ENCODE measurements at regions not wholly inside any gene's neighbourhood (a gene's known extent, or its start where the extent isn't known, plus 50 kb on each side); places are given as distances from the start of the nearest gene placed in this dataset.

GRCh38 chr4:188839704-188840103 lies 700.5 kb downstream of the TRIML1 start:
- H3K27me3 ChIP-seq (ENCODE audit: insufficient read depth, low read depth): no peaks in the 10 kb centered on the region

DNA sequence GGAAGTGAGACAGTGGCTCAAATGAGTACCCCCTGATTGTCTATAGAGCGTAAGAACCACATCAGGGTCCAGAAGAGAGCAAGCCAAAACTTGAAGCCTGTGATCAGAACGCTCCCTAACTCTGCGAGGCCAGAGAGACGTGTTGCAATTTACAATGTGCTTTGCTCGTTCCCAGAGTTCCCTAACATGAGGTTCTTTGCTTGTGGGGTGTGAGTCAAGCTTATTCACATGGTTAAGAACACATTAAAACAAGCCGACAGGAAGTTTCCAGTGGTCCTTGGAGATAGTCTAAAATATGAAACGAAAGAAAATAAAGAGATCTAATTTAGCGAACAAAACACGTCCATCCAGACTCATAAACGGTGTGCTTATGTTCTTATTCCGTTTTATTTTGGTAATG lies 702.3 kb downstream of the TRIML1 start:
- H3K27ac ChIP-seq: no peak overlapping the region
- no peak overlapping the region for H3K4me3 ChIP-seq (IDR thresholded peaks at IDR 0.05; ENCODE audit: insufficient read depth, low read depth, low read length)
- TF ChIP-seq, protein P1, sequence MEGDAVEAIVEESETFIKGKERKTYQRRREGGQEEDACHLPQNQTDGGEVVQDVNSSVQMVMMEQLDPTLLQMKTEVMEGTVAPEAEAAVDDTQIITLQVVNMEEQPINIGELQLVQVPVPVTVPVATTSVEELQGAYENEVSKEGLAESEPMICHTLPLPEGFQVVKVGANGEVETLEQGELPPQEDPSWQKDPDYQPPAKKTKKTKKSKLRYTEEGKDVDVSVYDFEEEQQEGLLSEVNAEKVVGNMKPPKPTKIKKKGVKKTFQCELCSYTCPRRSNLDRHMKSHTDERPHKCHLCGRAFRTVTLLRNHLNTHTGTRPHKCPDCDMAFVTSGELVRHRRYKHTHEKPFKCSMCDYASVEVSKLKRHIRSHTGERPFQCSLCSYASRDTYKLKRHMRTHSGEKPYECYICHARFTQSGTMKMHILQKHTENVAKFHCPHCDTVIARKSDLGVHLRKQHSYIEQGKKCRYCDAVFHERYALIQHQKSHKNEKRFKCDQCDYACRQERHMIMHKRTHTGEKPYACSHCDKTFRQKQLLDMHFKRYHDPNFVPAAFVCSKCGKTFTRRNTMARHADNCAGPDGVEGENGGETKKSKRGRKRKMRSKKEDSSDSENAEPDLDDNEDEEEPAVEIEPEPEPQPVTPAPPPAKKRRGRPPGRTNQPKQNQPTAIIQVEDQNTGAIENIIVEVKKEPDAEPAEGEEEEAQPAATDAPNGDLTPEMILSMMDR (conservative IDR thresholded peaks at IDR 0.05; ENCODE audit: low read depth, low read length): no peak
- H4K20me1 ChIP-seq (ENCODE audit: insufficient read depth): no peaks in the 10 kb centered on the region
- H2AFZ ChIP-seq (ENCODE audit: low read depth): no peak overlapping the region
- no peak overlapping the region for H3K4me2 ChIP-seq
- no peak overlapping the region for H3K9ac ChIP-seq
- no peaks in the 10 kb centered on the region for H3K27me3 ChIP-seq (ENCODE audit: insufficient read depth, low read depth)
- no peaks in the 10 kb centered on the region for H3K36me3 ChIP-seq (ENCODE audit: insufficient read depth)
- H3K4me1 ChIP-seq (ENCODE audit: low read depth, poor library complexity, severe bottlenecking): no peaks in the 10 kb centered on the region
- H3K79me2 ChIP-seq (ENCODE audit: insufficient read depth, low read depth): no peaks in the 10 kb centered on the region

More at GRCh38 chr4:188839704-188840103, 700.5 kb downstream of the TRIML1 start:
- Histone ChIP-seq H3K79me2 (ENCODE audit: insufficient read depth, low read depth) (no peaks in the 10 kb centered on the region), H3K4me1 (ENCODE audit: low read depth, poor library complexity, severe bottlenecking) (no peaks in the 10 kb centered on the region), H3K4me2 (no peak overlapping the region), H3K9ac (no peak overlapping the region), H2AFZ (ENCODE audit: low read depth) (no peak overlapping the region), H4K20me1 (ENCODE audit: insufficient read depth) (no peaks in the 10 kb centered on the region), H3K36me3 (ENCODE audit: insufficient read depth) (no peaks in the 10 kb centered on the region), H3K27ac (no peak overlapping the region), H3K4me3 (IDR thresholded peaks at IDR 0.05; ENCODE audit: insufficient read depth, low read depth, low read length) (no peak overlapping the region)
- TF ChIP-seq, protein P1 (conservative IDR thresholded peaks at IDR 0.05; ENCODE audit: low read depth, low read length): no peak

GRCh38 chr4:188854436-188854835 lies 715.2 kb downstream of the TRIML1 start:
- no peak overlapping the region for H3K9ac ChIP-seq
- no peaks in the 10 kb centered on the region for H4K20me1 ChIP-seq (ENCODE audit: insufficient read depth)
- TF ChIP-seq, protein P1 (conservative IDR thresholded peaks at IDR 0.05; ENCODE audit: low read depth, low read length): no peak
- H3K27me3 ChIP-seq (ENCODE audit: insufficient read depth, low read depth): no peaks in the 10 kb centered on the region
- no peak overlapping the region for H2AFZ ChIP-seq (ENCODE audit: low read depth)
- no peak overlapping the region for H3K4me3 ChIP-seq (IDR thresholded peaks at IDR 0.05; ENCODE audit: insufficient read depth, low read depth, low read length)
- H3K79me2 ChIP-seq (ENCODE audit: insufficient read depth, low read depth): no peaks in the 10 kb centered on the region
- no peaks in the 10 kb centered on the region for H3K36me3 ChIP-seq (ENCODE audit: insufficient read depth)
- H3K4me2 ChIP-seq: no peak overlapping the region
- no peak overlapping the region for H3K27ac ChIP-seq
- H3K4me1 ChIP-seq (ENCODE audit: low read depth, poor library complexity, severe bottlenecking): no peaks in the 10 kb centered on the region

GRCh38 chr4:188858696-188859095 lies 719.5 kb downstream of the TRIML1 start:
- H3K4me1 ChIP-seq (ENCODE audit: low read depth, poor library complexity, severe bottlenecking): no peaks in the 10 kb centered on the region
- H3K27ac ChIP-seq: no peak overlapping the region
- no peaks in the 10 kb centered on the region for H3K36me3 ChIP-seq (ENCODE audit: insufficient read depth)
- no peak overlapping the region for H2AFZ ChIP-seq (ENCODE audit: low read depth)
- no peak overlapping the region for H3K4me3 ChIP-seq (IDR thresholded peaks at IDR 0.05; ENCODE audit: insufficient read depth, low read depth, low read length)
- H3K79me2 ChIP-seq (ENCODE audit: insufficient read depth, low read depth): no peaks in the 10 kb centered on the region
- H4K20me1 ChIP-seq (ENCODE audit: insufficient read depth): no peaks in the 10 kb centered on the region
- TF ChIP-seq, protein P1 (conservative IDR thresholded peaks at IDR 0.05; ENCODE audit: low read depth, low read length): no peak
- no peaks in the 10 kb centered on the region for H3K27me3 ChIP-seq (ENCODE audit: insufficient read depth, low read depth)
- H3K4me2 ChIP-seq: no peak overlapping the region
- H3K9ac ChIP-seq: no peak overlapping the region
